Hepatocyte (in vitro differentiated cells): ENCODE measurements at regions not wholly inside any gene's neighbourhood (a gene's known extent, or its start where the extent isn't known, plus 50 kb on each side); places are given as distances from the start of the nearest gene placed in this dataset.

Experiments used
- DNase-seq: peaks from one replicate; pipeline ENCODE4 v3.0.0-alpha.2; 2016; ENCODE audit warnings: low spot score
- H2AFZ ChIP-seq: fragments of 200-600 bp; sonication (generic); 2 replicates; pipeline ENCODE4 v1.6.0; 2016; ENCODE audit warnings: antibody characterized with exemption, mild to moderate bottlenecking
- H3K27ac ChIP-seq: fragments of 200-600 bp; sonication (generic); 2 replicates; pipeline ENCODE4 v1.5.1; 2016; ENCODE audit warnings: mild to moderate bottlenecking
- H3K27me3 ChIP-seq: fragments of 200-600 bp; sonication (generic); 2 replicates; pipeline ENCODE4 v1.6.1; 2016
- H3K36me3 ChIP-seq: fragments of 200-600 bp; sonication (generic); replicated peaks from 2 replicates; pipeline ENCODE4 v1.5.1; 2016; ENCODE audit warnings: low read depth; ENCODE audit not compliant: insufficient read depth
- H3K4me1 ChIP-seq: fragments of 200-600 bp; sonication (generic); 2 replicates; pipeline ENCODE4 v1.5.1; 2016; ENCODE audit warnings: mild to moderate bottlenecking, moderate library complexity; ENCODE audit not compliant: insufficient read depth
- H3K4me2 ChIP-seq: fragments of 200-600 bp; sonication (generic); 2 replicates; pipeline ENCODE4 v1.6.0; 2016
- H3K4me3 ChIP-seq: fragments of 200-600 bp; sonication (generic); 2 replicates; pipeline ENCODE4 v1.5.1; 2016; ENCODE audit warnings: mild to moderate bottlenecking
- H3K79me2 ChIP-seq: fragments of 200-600 bp; sonication (generic); 2 replicates; pipeline ENCODE4 v1.6.0; 2017; ENCODE audit warnings: mild to moderate bottlenecking
- H3K9me2 ChIP-seq: fragments of 200-600 bp; sonication (generic); replicated peaks from 2 replicates; pipeline ENCODE4 v1.6.0; 2017; ENCODE audit warnings: mild to moderate bottlenecking; ENCODE audit not compliant: insufficient read depth
- H3K9me3 ChIP-seq: fragments of 200-600 bp; sonication (generic); 2 replicates; pipeline ENCODE4 v1.5.1; 2016; ENCODE audit warnings: low read depth, mild to moderate bottlenecking
- H4K20me1 ChIP-seq: fragments of 200-600 bp; sonication (generic); 2 replicates; pipeline ENCODE4 v1.6.0; 2016; ENCODE audit warnings: mild to moderate bottlenecking; ENCODE audit not compliant: insufficient read depth, poor library complexity, severe bottlenecking
- EZH2 ChIP-seq: fragments of 200-600 bp; sonication (generic); IDR thresholded peaks from 2 replicates; pipeline ENCODE4 v1.6.1; 2016; ENCODE audit warnings: antibody characterized with exemption, mild to moderate bottlenecking, borderline replicate concordance
- EZH2phosphoT487 ChIP-seq: fragments of 200-600 bp; sonication (generic); IDR thresholded peaks from one replicate; pipeline ENCODE4 v1.6.1; 2018; ENCODE audit warnings: antibody characterized with exemption, mild to moderate bottlenecking, low read depth, moderate library complexity; ENCODE audit not compliant: unreplicated experiment, severe bottlenecking
- WGBS: methylation state at CpG from one replicate; pipeline ENCODE4 v1.1.6; 2016; ENCODE audit warnings: low lambda C conversion rate; ENCODE audit errors: missing lambda C conversion rate; 5-methylcytosine and 5-hydroxymethylcytosine counted together
- TF ChIP-seq, protein P1 (sequence below): fragments of 200-600 bp; sonication (generic); IDR thresholded peaks from 2 replicates; pipeline ENCODE4 v1.5.1; 2016; ENCODE audit warnings: antibody characterized with exemption, mild to moderate bottlenecking; ENCODE audit not compliant: poor library complexity

DNA sequence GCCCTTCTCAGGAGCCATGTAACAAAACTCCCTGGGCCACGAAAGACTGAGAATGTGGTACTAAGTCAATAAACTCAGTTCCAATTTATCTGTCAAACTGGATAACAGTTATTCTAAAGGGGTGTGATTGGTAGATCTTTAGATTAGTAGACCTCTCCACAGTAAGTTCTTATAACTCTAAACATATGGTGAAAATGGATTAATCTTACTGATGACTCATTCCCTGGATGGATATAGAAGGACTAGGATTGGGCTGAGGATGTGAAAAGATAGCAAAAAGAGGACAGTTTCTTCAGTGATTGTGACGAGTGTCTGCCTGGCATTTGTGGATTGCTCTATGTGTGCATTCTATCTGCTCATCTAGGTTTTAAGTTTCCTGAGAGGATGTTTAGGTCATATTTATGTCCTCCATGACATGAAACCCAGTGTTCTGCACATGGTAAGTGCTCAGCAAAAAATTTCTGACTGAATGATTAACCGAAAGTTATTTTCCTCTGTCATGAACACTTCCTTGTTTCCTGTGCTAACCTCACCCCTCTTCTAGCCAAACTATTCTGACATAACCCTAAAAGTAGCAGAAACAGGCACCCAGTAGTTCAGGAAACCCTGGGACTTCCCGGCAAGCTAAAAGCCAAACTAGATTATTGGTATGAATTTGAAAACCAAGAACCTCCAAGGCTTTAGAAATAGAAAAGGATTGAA, 397.5 kb upstream of the PLXNA2 start:
- Histone ChIP-seq H3K4me1 (no peaks in the 10 kb centered on the region), H3K4me2 (no peak overlapping the region), H3K27ac (no peak overlapping the region), H3K9me2 (no peaks in the 10 kb centered on the region), H2AFZ (no peak overlapping the region), H4K20me1 (no peaks in the 10 kb centered on the region), H3K36me3 (no peaks in the 10 kb centered on the region), H3K79me2 (no peaks in the 10 kb centered on the region), H3K4me3 (no peak overlapping the region), H3K9me3 (no peaks in the 10 kb centered on the region), H3K27me3 (no peaks in the 10 kb centered on the region)
- no peak for DNase-seq
- TF ChIP-seq EZH2, result no peak
- TF ChIP-seq EZH2phosphoT487, result no peak
- TF ChIP-seq, protein P1, sequence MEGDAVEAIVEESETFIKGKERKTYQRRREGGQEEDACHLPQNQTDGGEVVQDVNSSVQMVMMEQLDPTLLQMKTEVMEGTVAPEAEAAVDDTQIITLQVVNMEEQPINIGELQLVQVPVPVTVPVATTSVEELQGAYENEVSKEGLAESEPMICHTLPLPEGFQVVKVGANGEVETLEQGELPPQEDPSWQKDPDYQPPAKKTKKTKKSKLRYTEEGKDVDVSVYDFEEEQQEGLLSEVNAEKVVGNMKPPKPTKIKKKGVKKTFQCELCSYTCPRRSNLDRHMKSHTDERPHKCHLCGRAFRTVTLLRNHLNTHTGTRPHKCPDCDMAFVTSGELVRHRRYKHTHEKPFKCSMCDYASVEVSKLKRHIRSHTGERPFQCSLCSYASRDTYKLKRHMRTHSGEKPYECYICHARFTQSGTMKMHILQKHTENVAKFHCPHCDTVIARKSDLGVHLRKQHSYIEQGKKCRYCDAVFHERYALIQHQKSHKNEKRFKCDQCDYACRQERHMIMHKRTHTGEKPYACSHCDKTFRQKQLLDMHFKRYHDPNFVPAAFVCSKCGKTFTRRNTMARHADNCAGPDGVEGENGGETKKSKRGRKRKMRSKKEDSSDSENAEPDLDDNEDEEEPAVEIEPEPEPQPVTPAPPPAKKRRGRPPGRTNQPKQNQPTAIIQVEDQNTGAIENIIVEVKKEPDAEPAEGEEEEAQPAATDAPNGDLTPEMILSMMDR, result no peak
- WGBS, result 79% methylated on average over 4 of the region's 4 CpGs

DNA sequence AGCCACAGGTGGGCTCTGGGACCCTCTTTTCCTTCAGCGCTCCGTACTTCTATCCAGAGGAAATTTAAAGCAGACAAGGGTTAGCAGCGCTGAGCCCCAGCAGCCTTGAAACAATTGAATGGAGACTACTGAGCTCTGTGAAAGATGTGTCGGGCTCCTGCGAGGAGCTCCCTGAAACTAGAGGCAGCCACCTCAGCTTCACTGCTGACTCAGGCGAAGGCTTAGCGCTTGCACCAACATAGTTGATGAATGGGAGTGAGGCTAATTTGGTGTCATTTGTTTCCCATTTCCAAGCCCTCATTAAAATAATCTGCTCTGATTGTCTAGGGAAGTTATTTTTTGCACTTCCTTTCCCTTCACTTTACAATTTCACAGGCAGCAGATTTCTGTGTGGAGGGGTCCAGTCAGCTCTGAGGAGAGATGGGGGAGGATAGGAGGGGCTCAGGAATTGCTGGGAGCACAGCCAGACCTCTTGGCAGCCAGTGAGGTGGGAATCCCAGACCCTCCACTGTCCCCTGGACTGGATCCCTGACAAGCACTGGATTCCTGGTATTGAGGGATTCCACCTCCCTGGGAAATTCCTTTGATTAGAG, 398.9 kb upstream of the PLXNA2 start:
- 84% methylated on average over 7 of the region's 7 CpGs for WGBS
- Histone ChIP-seq H3K27me3 (no peaks in the 10 kb centered on the region), H4K20me1 (no peaks in the 10 kb centered on the region), H3K4me1 (no peaks in the 10 kb centered on the region), H3K9me2 (no peaks in the 10 kb centered on the region), H3K36me3 (no peaks in the 10 kb centered on the region), H3K27ac (no peak overlapping the region), H3K4me3 (no peak overlapping the region), H3K79me2 (no peaks in the 10 kb centered on the region), H3K9me3 (no peaks in the 10 kb centered on the region), H2AFZ (no peak overlapping the region), H3K4me2 (no peak overlapping the region)
- DNase-seq, result no peak
- TF ChIP-seq EZH2, result no peak
- TF ChIP-seq, protein P1, result no peak
- no peak for TF ChIP-seq EZH2phosphoT487

DNA sequence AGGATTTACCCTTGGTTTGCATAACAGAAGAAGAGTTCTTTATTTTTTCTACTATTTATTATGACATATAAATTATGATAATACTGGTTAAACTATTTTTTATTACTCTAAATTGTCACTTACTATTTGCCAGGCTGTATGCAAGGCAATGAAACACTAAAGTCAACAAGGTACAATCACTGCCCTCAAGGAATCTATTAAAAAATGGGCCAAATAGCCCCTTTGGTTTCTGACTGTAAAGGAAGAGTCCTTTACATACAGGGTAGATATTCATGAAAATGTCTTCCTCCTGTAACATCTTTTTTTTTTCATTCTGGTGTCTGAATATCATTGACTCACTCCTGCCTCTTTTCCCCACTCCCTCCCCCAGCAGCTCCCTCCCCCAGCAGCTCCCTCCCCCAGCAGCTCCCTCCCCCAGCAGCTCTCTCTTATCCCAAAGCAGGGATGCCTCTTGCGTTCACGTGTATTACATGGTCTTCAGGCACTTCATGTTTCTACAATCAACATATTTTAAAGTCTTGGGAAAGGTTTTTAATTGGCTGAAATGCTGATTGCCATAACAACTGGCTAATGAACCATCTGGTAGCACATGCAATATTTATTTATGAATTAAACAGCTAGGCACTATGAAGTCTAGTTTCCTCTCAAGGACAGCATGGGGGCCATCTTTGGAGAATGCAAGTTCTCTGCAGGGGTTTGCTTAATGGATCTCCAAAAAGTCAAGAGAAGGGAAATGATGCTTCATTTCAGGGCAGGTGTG, 400.4 kb upstream of the PLXNA2 start:
- no peak overlapping the region for H3K4me2 ChIP-seq
- no peaks in the 10 kb centered on the region for H3K9me2 ChIP-seq
- H3K36me3 ChIP-seq, result no peaks in the 10 kb centered on the region
- no peak overlapping the region for H3K4me3 ChIP-seq
- H3K4me1 ChIP-seq, result no peaks in the 10 kb centered on the region
- 62% methylated on average over 2 of the region's 2 CpGs for WGBS
- H3K27ac ChIP-seq, result no peak overlapping the region
- H3K9me3 ChIP-seq, result no peaks in the 10 kb centered on the region
- H3K79me2 ChIP-seq, result no peaks in the 10 kb centered on the region
- no peaks in the 10 kb centered on the region for H4K20me1 ChIP-seq
- TF ChIP-seq, protein P1, result no peak
- TF ChIP-seq EZH2phosphoT487, result no peak
- no peak overlapping the region for H2AFZ ChIP-seq
- no peaks in the 10 kb centered on the region for H3K27me3 ChIP-seq
- no peak for DNase-seq
